ENCODE measurements at regions not wholly inside any gene's neighbourhood (a gene's known extent, or its start where the extent isn't known, plus 50 kb on each side); places are given as distances from the start of the nearest gene placed in this dataset.

DNA sequence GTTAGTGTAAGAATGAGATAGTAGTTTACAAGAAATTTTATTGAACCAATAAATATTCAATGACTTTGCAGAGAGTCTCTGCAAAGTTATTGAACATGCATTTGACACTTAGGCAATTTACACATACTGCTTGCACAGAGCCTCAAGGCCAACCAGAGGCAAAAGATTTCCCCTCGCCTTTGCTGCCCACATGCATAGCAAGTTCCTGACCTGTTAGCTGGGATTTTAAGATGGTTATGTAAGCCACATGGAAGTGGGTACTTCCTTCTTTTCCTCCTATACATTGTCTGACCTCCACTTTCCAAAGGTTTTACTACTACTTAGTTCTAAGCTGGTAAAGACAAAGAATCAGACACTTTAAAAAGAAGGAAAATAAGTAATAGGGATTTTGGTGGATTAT lies 430.1 kb upstream of the FRG1 start:
- TF ChIP-seq, protein P1, sequence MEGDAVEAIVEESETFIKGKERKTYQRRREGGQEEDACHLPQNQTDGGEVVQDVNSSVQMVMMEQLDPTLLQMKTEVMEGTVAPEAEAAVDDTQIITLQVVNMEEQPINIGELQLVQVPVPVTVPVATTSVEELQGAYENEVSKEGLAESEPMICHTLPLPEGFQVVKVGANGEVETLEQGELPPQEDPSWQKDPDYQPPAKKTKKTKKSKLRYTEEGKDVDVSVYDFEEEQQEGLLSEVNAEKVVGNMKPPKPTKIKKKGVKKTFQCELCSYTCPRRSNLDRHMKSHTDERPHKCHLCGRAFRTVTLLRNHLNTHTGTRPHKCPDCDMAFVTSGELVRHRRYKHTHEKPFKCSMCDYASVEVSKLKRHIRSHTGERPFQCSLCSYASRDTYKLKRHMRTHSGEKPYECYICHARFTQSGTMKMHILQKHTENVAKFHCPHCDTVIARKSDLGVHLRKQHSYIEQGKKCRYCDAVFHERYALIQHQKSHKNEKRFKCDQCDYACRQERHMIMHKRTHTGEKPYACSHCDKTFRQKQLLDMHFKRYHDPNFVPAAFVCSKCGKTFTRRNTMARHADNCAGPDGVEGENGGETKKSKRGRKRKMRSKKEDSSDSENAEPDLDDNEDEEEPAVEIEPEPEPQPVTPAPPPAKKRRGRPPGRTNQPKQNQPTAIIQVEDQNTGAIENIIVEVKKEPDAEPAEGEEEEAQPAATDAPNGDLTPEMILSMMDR (conservative IDR thresholded peaks at IDR 0.05; ENCODE audit: low read depth, low read length), result no peak
- TF ChIP-seq EZH2 (IDR thresholded peaks at IDR 0.05; ENCODE audit: low read length, unreplicated experiment), result no peak

All from PC-3 (cell line).